Uterus (tissue), 2 donors: ENCODE measurements at regions not wholly inside any gene's neighbourhood (a gene's known extent, or its start where the extent isn't known, plus 50 kb on each side); places are given as distances from the start of the nearest gene placed in this dataset.

Experiments
- CTCF ChIP-seq, 4 experiments: fragments of 200-600 bp in 2 of 4; fragments of 450-650 bp in 2 of 4; sonication (generic) in 2 of 4; IDR thresholded peaks; one replicate each; pipeline ENCODE4 v1.5.1; 2016 to 2019; ENCODE audit warnings: antibody characterized with exemption in 4 of 4, mild to moderate bottlenecking in 2 of 4, moderate library complexity in 1 of 4
- POLR2A ChIP-seq, 2 donors: fragments of 450-650 bp; IDR thresholded peaks; one replicate each; pipeline ENCODE4 v1.6.1; 2016; ENCODE audit warnings: antibody characterized with exemption in 2 of 2, mild to moderate bottlenecking in 1 of 2, moderate library complexity in 1 of 2

- TF ChIP-seq CTCF (IDR thresholded peaks at IDR 0.05) (no peak), POLR2A (IDR thresholded peaks at IDR 0.05) (no peak)
Measured at GRCh38 chr15:98556321-98556720, 92.0 kb upstream of the IGF1R start.
